Activated CD8-positive, alpha-beta memory T cell treated with anti-CD3 and anti-CD28 coated beads for 24 hours (primary cell): ENCODE measurements at regions not wholly inside any gene's neighbourhood (a gene's known extent, or its start where the extent isn't known, plus 50 kb on each side); places are given as distances from the start of the nearest gene placed in this dataset.

ENCODE experiments used
- DNase-seq: peaks from one replicate; pipeline ENCODE4 v3.0.0-alpha.2; 2020

GRCh38 chr7:26101361-26102151 is 50.4 kb upstream of the NFE2L3 start:
- DNase-seq: no peak

DNA sequence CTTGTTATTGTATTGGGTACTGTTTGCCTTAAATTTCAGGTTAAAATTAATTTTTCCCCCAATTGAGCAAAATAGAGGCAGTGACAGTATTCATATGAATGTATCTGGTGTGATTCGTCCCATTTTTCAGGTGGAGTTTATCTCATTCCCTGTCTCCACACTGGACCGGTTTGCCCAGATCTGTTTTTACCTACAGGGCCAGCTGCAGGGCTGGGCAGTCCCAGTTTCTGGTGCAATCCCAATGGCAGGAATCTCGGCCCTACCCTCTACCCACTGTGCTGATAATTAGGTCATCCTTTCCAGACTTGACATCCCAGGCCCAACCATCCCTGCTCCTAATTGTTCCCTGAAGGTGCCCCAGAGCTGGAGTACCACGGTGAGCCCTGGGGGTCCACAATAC is 49.8 kb upstream of the NFE2L3 start:
- DNase-seq: no peak
